ENCODE measurements at regions not wholly inside any gene's neighbourhood (a gene's known extent, or its start where the extent isn't known, plus 50 kb on each side); places are given as distances from the start of the nearest gene placed in this dataset.

- H3K4me3 Mint-ChIP-seq (ENCODE audit: low read depth, unreplicated experiment) = no peak overlapping the region
- H3K36me3 Mint-ChIP-seq (ENCODE audit: insufficient read depth, unreplicated experiment) = no peaks in the 10 kb centered on the region
- intact Hi-C loops (cut with micrococcal nuclease; ENCODE audit: unreplicated experiment) = no loop called here
- DNase-seq = no peak
- no peak overlapping the region for H3K27ac Mint-ChIP-seq (ENCODE audit: unreplicated experiment)
- H3K27me3 Mint-ChIP-seq (ENCODE audit: unreplicated experiment) = no peaks in the 10 kb centered on the region
- TF ChIP-seq, protein P1, sequence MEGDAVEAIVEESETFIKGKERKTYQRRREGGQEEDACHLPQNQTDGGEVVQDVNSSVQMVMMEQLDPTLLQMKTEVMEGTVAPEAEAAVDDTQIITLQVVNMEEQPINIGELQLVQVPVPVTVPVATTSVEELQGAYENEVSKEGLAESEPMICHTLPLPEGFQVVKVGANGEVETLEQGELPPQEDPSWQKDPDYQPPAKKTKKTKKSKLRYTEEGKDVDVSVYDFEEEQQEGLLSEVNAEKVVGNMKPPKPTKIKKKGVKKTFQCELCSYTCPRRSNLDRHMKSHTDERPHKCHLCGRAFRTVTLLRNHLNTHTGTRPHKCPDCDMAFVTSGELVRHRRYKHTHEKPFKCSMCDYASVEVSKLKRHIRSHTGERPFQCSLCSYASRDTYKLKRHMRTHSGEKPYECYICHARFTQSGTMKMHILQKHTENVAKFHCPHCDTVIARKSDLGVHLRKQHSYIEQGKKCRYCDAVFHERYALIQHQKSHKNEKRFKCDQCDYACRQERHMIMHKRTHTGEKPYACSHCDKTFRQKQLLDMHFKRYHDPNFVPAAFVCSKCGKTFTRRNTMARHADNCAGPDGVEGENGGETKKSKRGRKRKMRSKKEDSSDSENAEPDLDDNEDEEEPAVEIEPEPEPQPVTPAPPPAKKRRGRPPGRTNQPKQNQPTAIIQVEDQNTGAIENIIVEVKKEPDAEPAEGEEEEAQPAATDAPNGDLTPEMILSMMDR (IDR thresholded peaks at IDR 0.05; ENCODE audit: unreplicated experiment) = no peak
- H3K9me3 Mint-ChIP-seq (ENCODE audit: low read depth, unreplicated experiment) = no peaks in the 10 kb centered on the region
- no TSS peak for BruUV-seq (replicated peaks)
- CTCF ChIA-PET = no interaction called here
- H3K4me1 Mint-ChIP-seq (ENCODE audit: low read depth, unreplicated experiment) = no peaks in the 10 kb centered on the region
These were observed 56.6 kb upstream of the KLF13 start for GRCh38 chr15:31269816-31270575.

DNA sequence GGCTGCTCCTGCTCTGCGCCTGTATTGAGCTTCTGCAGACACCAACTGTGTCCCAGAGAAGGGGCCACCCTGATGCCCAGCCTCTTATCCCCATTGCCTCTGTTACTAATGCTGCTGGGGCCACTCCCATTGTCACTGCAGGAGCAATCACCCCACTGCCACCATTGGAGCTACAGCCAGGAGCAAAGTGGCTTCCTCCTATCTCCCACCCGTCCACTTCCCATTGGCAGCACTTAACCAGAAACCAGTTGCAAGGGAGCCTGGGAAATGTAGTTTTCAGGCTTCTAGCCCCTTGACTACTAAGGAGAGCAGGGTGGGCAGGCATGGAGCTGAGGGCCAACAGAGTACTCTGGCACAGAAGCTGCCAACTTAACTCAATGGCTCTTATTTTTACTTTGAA is 55.9 kb upstream of the KLF13 start:
- no peaks in the 10 kb centered on the region for H3K4me1 Mint-ChIP-seq (ENCODE audit: low read depth, unreplicated experiment)
- intact Hi-C loops (cut with micrococcal nuclease; ENCODE audit: unreplicated experiment) = no loop called here
- no peaks in the 10 kb centered on the region for H3K36me3 Mint-ChIP-seq (ENCODE audit: insufficient read depth, unreplicated experiment)
- H3K4me3 Mint-ChIP-seq (ENCODE audit: low read depth, unreplicated experiment) = no peak overlapping the region
- no TSS peak for BruUV-seq (replicated peaks)
- no peak overlapping the region for H3K27ac Mint-ChIP-seq (ENCODE audit: unreplicated experiment)
- no peaks in the 10 kb centered on the region for H3K9me3 Mint-ChIP-seq (ENCODE audit: low read depth, unreplicated experiment)
- TF ChIP-seq, protein P1 (IDR thresholded peaks at IDR 0.05; ENCODE audit: unreplicated experiment) = no peak
- CTCF ChIA-PET = no interaction called here
- no peak for DNase-seq
- no peaks in the 10 kb centered on the region for H3K27me3 Mint-ChIP-seq (ENCODE audit: unreplicated experiment)

DNA sequence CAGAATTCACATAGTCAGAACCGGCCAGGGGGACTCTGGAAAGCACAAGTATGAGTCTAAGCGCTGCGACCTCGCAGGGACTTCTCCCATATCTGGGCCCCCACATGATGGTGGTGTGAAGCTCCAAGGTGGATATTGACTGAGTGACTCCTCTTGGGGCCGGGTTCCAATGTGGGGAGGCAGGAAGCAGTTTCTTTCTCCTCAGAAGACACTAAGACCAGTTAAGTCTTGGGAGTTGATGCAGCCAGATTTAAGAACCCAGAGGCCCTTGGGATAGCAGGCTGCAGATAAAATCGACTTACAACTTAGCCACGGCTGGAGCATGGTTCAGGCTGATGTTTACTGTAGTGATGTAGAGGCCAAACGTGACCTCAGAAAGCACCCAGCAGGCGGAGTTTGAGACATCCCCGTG is 55.4 kb upstream of the KLF13 start:
- TF ChIP-seq, protein P1 (IDR thresholded peaks at IDR 0.05; ENCODE audit: unreplicated experiment) = no peak
- Mint-ChIP-seq H3K27me3 (ENCODE audit: unreplicated experiment) (no peaks in the 10 kb centered on the region), H3K4me1 (ENCODE audit: low read depth, unreplicated experiment) (no peaks in the 10 kb centered on the region), H3K27ac (ENCODE audit: unreplicated experiment) (no peak overlapping the region), H3K4me3 (ENCODE audit: low read depth, unreplicated experiment) (no peak overlapping the region), H3K9me3 (ENCODE audit: low read depth, unreplicated experiment) (no peaks in the 10 kb centered on the region), H3K36me3 (ENCODE audit: insufficient read depth, unreplicated experiment) (no peaks in the 10 kb centered on the region)
- CTCF ChIA-PET = no interaction called here
- intact Hi-C loops (cut with micrococcal nuclease; ENCODE audit: unreplicated experiment) = no loop called here
- DNase-seq = no peak
- BruUV-seq (replicated peaks) = no TSS peak

GRCh38 chr15:31271711-31272557 is 54.7 kb upstream of the KLF13 start:
- H3K4me1 Mint-ChIP-seq (ENCODE audit: low read depth, unreplicated experiment) = no peaks in the 10 kb centered on the region
- no peaks in the 10 kb centered on the region for H3K27me3 Mint-ChIP-seq (ENCODE audit: unreplicated experiment)
- no peaks in the 10 kb centered on the region for H3K9me3 Mint-ChIP-seq (ENCODE audit: low read depth, unreplicated experiment)
- no peak overlapping the region for H3K27ac Mint-ChIP-seq (ENCODE audit: unreplicated experiment)
- H3K4me3 Mint-ChIP-seq (ENCODE audit: low read depth, unreplicated experiment) = no peak overlapping the region
- H3K36me3 Mint-ChIP-seq (ENCODE audit: insufficient read depth, unreplicated experiment) = no peaks in the 10 kb centered on the region
- CTCF ChIA-PET = no interaction called here
- intact Hi-C loops (cut with micrococcal nuclease; ENCODE audit: unreplicated experiment) = no loop called here
- DNase-seq = no peak
- no TSS peak for BruUV-seq (replicated peaks)
- TF ChIP-seq, protein P1 (IDR thresholded peaks at IDR 0.05; ENCODE audit: unreplicated experiment) = no peak
